HCT116 (cell line): ENCODE measurements at regions not wholly inside any gene's neighbourhood (a gene's known extent, or its start where the extent isn't known, plus 50 kb on each side); places are given as distances from the start of the nearest gene placed in this dataset.

Experiments
- ATAC-seq: fragments of 200-7000 bp; cut with Tn5 transposase; 2 replicates; pipeline ENCODE4 v1.9.1; 2020; ENCODE audit warnings: mild to moderate bottlenecking, moderate library complexity
- BruUV-seq: library from RNA; stranded (reverse); fragments of 400-500 nt; replicated peaks from 2 replicates; lab custom pipeline; 2021; lab: Mats Ljungman, UMichigan
- CTCF ChIA-PET: fragments of 300-600 bp; sonication (Branson Sonifier 250); formaldehyde crosslinking; loops from one replicate; lab custom pipeline; 2021; ENCODE audit warnings: antibody characterized with exemption; lab: Charles Lee
- POLR2A ChIA-PET: fragments of 300-600, 350-600 bp; sonication (Branson Sonifier 250); formaldehyde crosslinking; loops from one replicate; lab custom pipeline; 2021; ENCODE audit warnings: antibody characterized with exemption; lab: Charles Lee
- RAD21 ChIA-PET, 2 experiments: fragments of 300-600 bp; sonication (Branson Sonifier 250); formaldehyde crosslinking; loops; one replicate each; lab custom pipeline; 2023; ENCODE audit warnings: low total read pairs in 2 of 2; ENCODE audit not compliant: uncharacterized antibody in 2 of 2, unreplicated experiment in 2 of 2, low non-redundant PET in 1 of 2; lab: Charles Lee
- DNase-seq: peaks from one replicate; pipeline ENCODE4 v3.0.0-alpha.2; 2010; ENCODE audit warnings: low read depth, low spot score
- H2AFZ ChIP-seq: fragments of 200-600 bp; shearing (Covaris generic), sonication (generic); 2 replicates; pipeline ENCODE4 v1.6.1; 2017; ENCODE audit warnings: low read depth, mixed run types, mixed read lengths, antibody characterized with exemption, low read length; ENCODE audit not compliant: poor library complexity, severe bottlenecking
- H3K27ac ChIP-seq: 2 replicates; pipeline ENCODE4 v1.5.1; 2012; ENCODE audit warnings: low read depth, low read length
- H3K27me3 ChIP-seq: fragments of 200-600 bp; sonication (generic); 2 replicates; pipeline ENCODE4 v1.6.1; 2016; ENCODE audit warnings: mixed run types, low read length, mixed read lengths; ENCODE audit not compliant: insufficient read depth
- H3K36me3 ChIP-seq, 2 experiments: fragments of 200-500 bp in 1 of 2; fragments of 200-600 bp in 1 of 2; sonication (Bioruptor generic) in 1 of 2; sonication (generic) in 1 of 2; 2 replicates each; pipeline versions ENCODE4 v1.5.1 to v1.6.1; 2014 to 2016; ENCODE audit warnings: low read length in 2 of 2, inconsistent platforms in 1 of 2, mixed read lengths in 1 of 2, mixed run types in 1 of 2; ENCODE audit not compliant: insufficient read depth in 2 of 2, control insufficient read depth in 1 of 2
- H3K4me1 ChIP-seq, 2 experiments: fragments of 200-600 bp in 1 of 2; sonication (generic) in 1 of 2; 2 replicates each; pipeline versions ENCODE4 v1.5.1 to v1.6.1; 2012 to 2017; ENCODE audit warnings: low read length in 2 of 2, inconsistent platforms in 1 of 2, mild to moderate bottlenecking in 1 of 2, mixed read lengths in 1 of 2, mixed run types in 1 of 2, moderate library complexity in 1 of 2; ENCODE audit not compliant: insufficient read depth in 2 of 2, control insufficient read depth in 1 of 2
- H3K4me2 ChIP-seq: fragments of 200-600 bp; sonication (generic); 2 replicates; pipeline ENCODE4 v1.6.1; 2017; ENCODE audit warnings: mixed run types, low read length, mixed read lengths
- H3K4me3 ChIP-seq, 2 experiments: fragments of 200-600 bp in 1 of 2; sonication (generic) in 1 of 2; replicated peaks in 1 of 2; 2 replicates each; pipeline ENCODE4 v1.5.1; 2011 to 2016; ENCODE audit warnings: low read length in 2 of 2, control low read depth in 1 of 2, low read depth in 1 of 2, mild to moderate bottlenecking in 1 of 2, mixed read lengths in 1 of 2, mixed run types in 1 of 2
- H3K79me2 ChIP-seq: fragments of 200-600 bp; sonication (generic); 2 replicates; pipeline ENCODE4 v1.6.1; 2017; ENCODE audit warnings: mild to moderate bottlenecking, mixed run types, low read length, moderate library complexity, mixed read lengths; ENCODE audit not compliant: insufficient read depth
- H3K9ac ChIP-seq: fragments of 200-600 bp; sonication (generic); 2 replicates; pipeline ENCODE4 v1.6.1; 2016; ENCODE audit warnings: low read length, mixed read lengths
- H3K9me2 ChIP-seq: fragments of 200-600 bp; sonication (generic), shearing (Covaris generic); 2 replicates; pipeline ENCODE4 v1.6.1; 2017; ENCODE audit warnings: mixed run types, mild to moderate bottlenecking, moderate library complexity; ENCODE audit not compliant: insufficient read depth
- H3K9me3 ChIP-seq, 2 experiments: fragments of 200-500 bp in 1 of 2; fragments of 200-600 bp in 1 of 2; sonication (Bioruptor generic) in 1 of 2; sonication (generic) in 1 of 2; 2 replicates each; pipeline ENCODE4 v1.6.1; 2014 to 2017; ENCODE audit warnings: low read length in 2 of 2, mixed read lengths in 2 of 2, inconsistent platforms in 1 of 2, low read depth in 1 of 2, mild to moderate bottlenecking in 1 of 2, mixed run types in 1 of 2, moderate library complexity in 1 of 2; ENCODE audit not compliant: control insufficient read depth in 1 of 2, insufficient read depth in 1 of 2
- H4K20me1 ChIP-seq: fragments of 200-600 bp; sonication (generic), shearing (Covaris generic); 2 replicates; pipeline ENCODE4 v1.6.1; 2017; ENCODE audit warnings: mixed run types, mild to moderate bottlenecking, moderate library complexity; ENCODE audit not compliant: insufficient read depth
- ELF1 ChIP-seq: IDR thresholded peaks from 2 replicates; pipeline ENCODE4 v1.6.1; 2012; ENCODE audit warnings: low read depth, borderline replicate concordance
- FOSL1 ChIP-seq: IDR thresholded peaks from 2 replicates; pipeline ENCODE4 v1.6.1; 2012; ENCODE audit warnings: low read depth
- JUND ChIP-seq: IDR thresholded peaks from 2 replicates; pipeline ENCODE4 v1.6.1; 2012
- MAX ChIP-seq: IDR thresholded peaks from 2 replicates; pipeline ENCODE4 v1.6.1; 2012
- POLR2AphosphoS5 ChIP-seq: IDR thresholded peaks from 2 replicates; pipeline ENCODE4 v1.6.1; 2011; ENCODE audit warnings: mild to moderate bottlenecking, low read depth, low read length, moderate library complexity
- REST ChIP-seq: IDR thresholded peaks from 2 replicates; pipeline ENCODE4 v1.6.1; 2012; ENCODE audit warnings: low read depth
- SIN3A ChIP-seq: IDR thresholded peaks from 2 replicates; pipeline ENCODE4 v1.6.1; 2012; ENCODE audit warnings: low read depth
- ZNF274 ChIP-seq: fragments of 200-500 bp; sonication (Bioruptor generic); IDR thresholded peaks from 2 replicates; pipeline ENCODE4 v1.6.1; 2014; ENCODE audit warnings: mild to moderate bottlenecking, low read depth, low read length, inconsistent platforms
- intact Hi-C: fragments of 100-400 bp; cut with micrococcal nuclease; formaldehyde crosslinking; loops from 2 replicates; pipeline ENCODE4 v1.10.0; 2022

- Histone ChIP-seq H3K27me3 (no peaks in the 10 kb centered on the region), H3K9ac (no peak overlapping the region), H4K20me1 (no peaks in the 10 kb centered on the region), H3K4me2 (no peak overlapping the region), H3K9me3 (no peaks in the 10 kb centered on the region), H3K9me2 (no peaks in the 10 kb centered on the region), H3K27ac (no peak overlapping the region), H3K4me1 (no peaks in the 10 kb centered on the region), H3K4me3 (no peak overlapping the region), H2AFZ (no peak overlapping the region), H3K36me3 (no peaks in the 10 kb centered on the region), H3K79me2 (no peaks in the 10 kb centered on the region)
- CTCF ChIA-PET = no interaction called here
- no peak for TF ChIP-seq JUND
- no peak for TF ChIP-seq FOSL1
- TF ChIP-seq POLR2AphosphoS5 = no peak
- no peak for TF ChIP-seq SIN3A
- TF ChIP-seq ELF1 = no peak
- no peak for TF ChIP-seq REST
- no peak for TF ChIP-seq MAX
- TF ChIP-seq ZNF274 = no peak
- BruUV-seq = no TSS peak
- no peak for DNase-seq
- intact Hi-C loops = no loop called here
- RAD21 ChIA-PET = no interaction called here
- POLR2A ChIA-PET = no interaction called here
- no peak for ATAC-seq
These were observed 812.3 kb downstream of the ADGRL2 start for GRCh38 chr1:82612986-82613385.
